Effector memory CD4-positive, alpha-beta T cell (primary cell): ENCODE measurements at regions not wholly inside any gene's neighbourhood (a gene's known extent, or its start where the extent isn't known, plus 50 kb on each side); places are given as distances from the start of the nearest gene placed in this dataset.
A peak's percentile ranks its signal among the peaks of the same experiment; 100 is the strongest.

ENCODE experiments used
- DNase-seq, 3 donors: peaks; one replicate each; pipeline ENCODE4 v3.0.0-alpha.2; 2020
- H3K27ac ChIP-seq: 2 replicates; pipeline ENCODE4 v1.7.0; 2013; ENCODE audit warnings: mild to moderate bottlenecking, low read length, moderate library complexity; ENCODE audit not compliant: insufficient read depth, poor library complexity, severe bottlenecking
- H3K27me3 ChIP-seq: replicated peaks from 2 replicates; pipeline ENCODE4 v1.7.0; 2013; ENCODE audit warnings: mild to moderate bottlenecking, low read length; ENCODE audit not compliant: insufficient read depth, control insufficient read depth, poor library complexity, severe bottlenecking
- H3K36me3 ChIP-seq: 2 replicates; pipeline ENCODE4 v1.7.0; 2013; ENCODE audit warnings: mild to moderate bottlenecking, low read length, moderate library complexity; ENCODE audit not compliant: control insufficient read depth, insufficient read depth
- H3K4me1 ChIP-seq: 2 replicates; pipeline ENCODE4 v1.7.0; 2013; ENCODE audit warnings: low read length, mild to moderate bottlenecking; ENCODE audit not compliant: control insufficient read depth, insufficient read depth, poor library complexity, severe bottlenecking
- H3K4me3 ChIP-seq: 2 replicates; pipeline ENCODE4 v1.7.0; 2013; ENCODE audit warnings: low read length, low read depth, mild to moderate bottlenecking; ENCODE audit not compliant: insufficient read depth, poor library complexity, severe bottlenecking
- H3K9me3 ChIP-seq: 2 replicates; pipeline ENCODE4 v1.7.0; 2013; ENCODE audit warnings: mild to moderate bottlenecking, low read length, moderate library complexity; ENCODE audit not compliant: control insufficient read depth

GRCh38 chrY:15441878-15442277 lies 917.5 kb downstream of the NLGN4Y start:
- no peaks in the 10 kb centered on the region for H3K36me3 ChIP-seq
- H3K27ac ChIP-seq, result no peak overlapping the region
- DNase-seq, result no peak
- no peaks in the 10 kb centered on the region for H3K9me3 ChIP-seq
- H3K4me3 ChIP-seq, result no peak overlapping the region
- no peaks in the 10 kb centered on the region for H3K4me1 ChIP-seq
- no peaks in the 10 kb centered on the region for H3K27me3 ChIP-seq

GRCh38 chrY:15445871-15446270 lies 921.5 kb downstream of the NLGN4Y start:
- Histone ChIP-seq H3K9me3 (no peaks in the 10 kb centered on the region), H3K27ac (no peak overlapping the region), H3K4me1 (no peaks in the 10 kb centered on the region), H3K36me3 (no peaks in the 10 kb centered on the region), H3K4me3 (no peak overlapping the region), H3K27me3 (no peaks in the 10 kb centered on the region)
- DNase-seq, result no peak

GRCh38 chrY:15446861-15447260 lies 922.5 kb downstream of the NLGN4Y start:
- no peak overlapping the region for H3K4me3 ChIP-seq
- DNase-seq, result no peak
- no peaks in the 10 kb centered on the region for H3K9me3 ChIP-seq
- H3K27ac ChIP-seq, result no peak overlapping the region
- no peaks in the 10 kb centered on the region for H3K36me3 ChIP-seq
- no peaks in the 10 kb centered on the region for H3K27me3 ChIP-seq
- H3K4me1 ChIP-seq, result no peaks in the 10 kb centered on the region

GRCh38 chrY:15447959-15448358 lies 923.6 kb downstream of the NLGN4Y start:
- DNase-seq, result no peak

GRCh38 chrY:15455133-15455937 lies 931.0 kb downstream of the NLGN4Y start:
- Histone ChIP-seq H3K4me1 (no peaks in the 10 kb centered on the region), H3K9me3 (no peaks in the 10 kb centered on the region), H3K27me3 (no peaks in the 10 kb centered on the region), H3K27ac (no peak overlapping the region), H3K36me3 (no peaks in the 10 kb centered on the region), H3K4me3 (no peak overlapping the region)
- no peak for DNase-seq

More at GRCh38 chrY:15447959-15448358, 923.6 kb downstream of the NLGN4Y start:
- Histone ChIP-seq H3K27me3 (no peaks in the 10 kb centered on the region), H3K36me3 (no peaks in the 10 kb centered on the region), H3K4me3 (no peak overlapping the region), H3K27ac (no peak overlapping the region), H3K4me1 (no peaks in the 10 kb centered on the region), H3K9me3 (no peaks in the 10 kb centered on the region)

GRCh38 chrY:15455980-15456469 lies 931.7 kb downstream of the NLGN4Y start:
- no peak overlapping the region for H3K27ac ChIP-seq
- no peak overlapping the region for H3K4me3 ChIP-seq
- H3K4me1 ChIP-seq, result no peaks in the 10 kb centered on the region
- no peaks in the 10 kb centered on the region for H3K36me3 ChIP-seq
- H3K27me3 ChIP-seq, result no peaks in the 10 kb centered on the region
- H3K9me3 ChIP-seq, result no peaks in the 10 kb centered on the region
- peak in 2 of 3 donors; percentile 55 to 63 for DNase-seq

- H3K4me1 ChIP-seq, result no peaks in the 10 kb centered on the region
- DNase-seq, result no peak
- no peaks in the 10 kb centered on the region for H3K36me3 ChIP-seq
- no peaks in the 10 kb centered on the region for H3K9me3 ChIP-seq
- H3K27me3 ChIP-seq, result no peaks in the 10 kb centered on the region
- H3K4me3 ChIP-seq, result no peak overlapping the region
- H3K27ac ChIP-seq, result no peak overlapping the region
Observed at GRCh38 chrY:15456491-15456890, 932.2 kb downstream of the NLGN4Y start.

GRCh38 chrY:15457682-15458081 lies 933.4 kb downstream of the NLGN4Y start:
- no peak for DNase-seq
- Histone ChIP-seq H3K36me3 (no peaks in the 10 kb centered on the region), H3K27me3 (no peaks in the 10 kb centered on the region), H3K9me3 (no peaks in the 10 kb centered on the region), H3K4me3 (no peak overlapping the region), H3K27ac (no peak overlapping the region), H3K4me1 (no peaks in the 10 kb centered on the region)

- no peak for DNase-seq
- Histone ChIP-seq H3K27me3 (no peaks in the 10 kb centered on the region), H3K27ac (no peak overlapping the region), H3K36me3 (no peaks in the 10 kb centered on the region), H3K4me3 (no peak overlapping the region), H3K4me1 (no peaks in the 10 kb centered on the region), H3K9me3 (no peaks in the 10 kb centered on the region)
Observed at GRCh38 chrY:15458426-15458825, 934.1 kb downstream of the NLGN4Y start.

- no peaks in the 10 kb centered on the region for H3K36me3 ChIP-seq
- DNase-seq, result no peak
- H3K27ac ChIP-seq, result no peak overlapping the region
- H3K9me3 ChIP-seq, result no peaks in the 10 kb centered on the region
- no peaks in the 10 kb centered on the region for H3K27me3 ChIP-seq
- H3K4me1 ChIP-seq, result no peaks in the 10 kb centered on the region
- H3K4me3 ChIP-seq, result no peak overlapping the region
Observed at GRCh38 chrY:15465880-15466279, 941.6 kb downstream of the NLGN4Y start.
